Left lung (tissue), 4 donors: ENCODE measurements at regions not wholly inside any gene's neighbourhood (a gene's known extent, or its start where the extent isn't known, plus 50 kb on each side); places are given as distances from the start of the nearest gene placed in this dataset.

Experiments
- ATAC-seq: fragments of 200-7000 bp; cut with Tn5 transposase; one replicate; pipeline ENCODE4 v1.9.1; 2020; ENCODE audit warnings: moderate library complexity
- DNase-seq, 4 donors: peaks; one replicate each; pipeline ENCODE4 v3.0.0-alpha.2; 2013 to 2020
- H3K27ac ChIP-seq, 2 donors: fragments of 200-600 bp; sonication (generic) in 1 of 2; one replicate each; pipeline versions ENCODE4 v1.5.0 to v1.8.0; 2020 to 2021
- H3K27me3 ChIP-seq, 2 donors: fragments of 200-600 bp; sonication (generic) in 1 of 2; one replicate each; pipeline versions ENCODE4 v1.5.0 to v1.8.0; 2020 to 2021
- H3K36me3 ChIP-seq, 2 donors: fragments of 200-600 bp; sonication (generic) in 1 of 2; one replicate each; pipeline versions ENCODE4 v1.5.0 to v1.8.0; 2020 to 2021
- H3K4me1 ChIP-seq, 2 donors: fragments of 200-600 bp; one replicate each; pipeline ENCODE4 v1.8.0; 2021
- H3K4me3 ChIP-seq, 2 donors: fragments of 200-600 bp; sonication (generic) in 1 of 2; one replicate each; pipeline versions ENCODE4 v1.5.0 to v1.8.0; 2020 to 2021; ENCODE audit warnings: mild to moderate bottlenecking in 1 of 2
- H3K9me3 ChIP-seq, 2 donors: fragments of 200-600 bp; sonication (generic) in 1 of 2; one replicate each; pipeline versions ENCODE4 v1.5.0 to v1.8.0; 2020 to 2021
- CTCF ChIP-seq, 2 donors: fragments of 200-600 bp; sonication (generic) in 1 of 2; IDR thresholded peaks; one replicate each; pipeline versions ENCODE4 v1.5.0 to v1.8.0; 2021; ENCODE audit warnings: antibody characterized with exemption in 2 of 2
- intact Hi-C, 2 donors: fragments of 100-400 bp; cut with DNase I; formaldehyde crosslinking; loops; one replicate each; pipeline versions ENCODE4 v1.11.2 to v1.14.2; 2022
- donor health status: DM: no; HTN: yes; CAD: no.
- donor health status: DM: no; HTN: no; CAD: no.

GRCh38 chr12:126601184-126602170 is 1536.2 kb downstream of the AACS start:
- DNase-seq (no peak), ATAC-seq (no peak)
- no peaks in the 10 kb centered on the region for H3K27me3 ChIP-seq
- no peak overlapping the region for H3K4me3 ChIP-seq
- no peak for TF ChIP-seq CTCF (IDR thresholded peaks at IDR 0.05)
- H3K27ac ChIP-seq = no peak overlapping the region
- no peaks in the 10 kb centered on the region for H3K36me3 ChIP-seq
- peaks cover 0 to 4% of the 10 kb centered on the region in 2 donors for H3K9me3 ChIP-seq
- intact Hi-C loops = no loop called here
- no peaks in the 10 kb centered on the region for H3K4me1 ChIP-seq

- Histone ChIP-seq H3K4me1 (no peaks in the 10 kb centered on the region), H3K27me3 (no peaks in the 10 kb centered on the region), H3K4me3 (no peak overlapping the region), H3K36me3 (no peaks in the 10 kb centered on the region), H3K27ac (no peak overlapping the region), H3K9me3 (peaks cover 0 to 4% of the 10 kb centered on the region in 2 donors)
- DNase-seq = no peak
- ATAC-seq = no peak
- no peak for TF ChIP-seq CTCF (IDR thresholded peaks at IDR 0.05)
- intact Hi-C loops = no loop called here
Measured at GRCh38 chr12:126602612-126603011, 1537.4 kb downstream of the AACS start.

- ATAC-seq = no peak
- TF ChIP-seq CTCF (IDR thresholded peaks at IDR 0.05) = no peak
- no peak overlapping the region for H3K27ac ChIP-seq
- peaks cover 0 to 14% of the 10 kb centered on the region in 2 donors for H3K9me3 ChIP-seq
- H3K27me3 ChIP-seq = no peaks in the 10 kb centered on the region
- intact Hi-C loops = no loop called here
- H3K36me3 ChIP-seq = no peaks in the 10 kb centered on the region
- no peak for DNase-seq
- no peaks in the 10 kb centered on the region for H3K4me1 ChIP-seq
- H3K4me3 ChIP-seq = no peak overlapping the region
Measured at GRCh38 chr12:126607157-126607556, 1541.9 kb downstream of the AACS start.

- intact Hi-C loops = no loop called here
- no peaks in the 10 kb centered on the region for H3K27me3 ChIP-seq
- H3K27ac ChIP-seq = no peak overlapping the region
- H3K36me3 ChIP-seq = no peaks in the 10 kb centered on the region
- peaks cover 0 to 20% of the 10 kb centered on the region in 2 donors for H3K9me3 ChIP-seq
- no peaks in the 10 kb centered on the region for H3K4me1 ChIP-seq
- peak; percentile 86 for ATAC-seq
- TF ChIP-seq CTCF (IDR thresholded peaks at IDR 0.05) = no peak
- H3K4me3 ChIP-seq = no peak overlapping the region
- no peak for DNase-seq
Measured at GRCh38 chr12:126607867-126608266, 1542.6 kb downstream of the AACS start.

- ATAC-seq (peak; percentile 52), DNase-seq (peak in 1 of 4 donors; percentile 4)
- Histone ChIP-seq H3K4me1 (no peaks in the 10 kb centered on the region), H3K27ac (no peak overlapping the region), H3K4me3 (no peak overlapping the region), H3K9me3 (peaks cover 0 to 28% of the 10 kb centered on the region in 2 donors), H3K27me3 (no peaks in the 10 kb centered on the region), H3K36me3 (no peaks in the 10 kb centered on the region)
- intact Hi-C loops = no loop called here
- no peak for TF ChIP-seq CTCF (IDR thresholded peaks at IDR 0.05)
Measured at GRCh38 chr12:126608607-126609175, 1543.5 kb downstream of the AACS start.
